Activated B cell treated with CpG ODN at 0.5 μM for 24 hours (primary cell): ENCODE measurements at regions not wholly inside any gene's neighbourhood (a gene's known extent, or its start where the extent isn't known, plus 50 kb on each side); places are given as distances from the start of the nearest gene placed in this dataset.
"Not testable (repeated sequence)": the region's sequence is repeated elsewhere in the genome, so short reads cannot be mapped to it uniquely, and the experiment has no call there.

Source experiments
- ATAC-seq: fragments of 200-7000 bp; cut with Tn5 transposase; one replicate; pipeline ENCODE4 v1.10.0; 2021; ENCODE audit warnings: low read depth, mild to moderate bottlenecking, moderate library complexity
- CTCF ChIA-PET: fragments of 350-600 bp; sonication (Branson Sonifier 250); formaldehyde crosslinking; loops from one replicate; lab custom pipeline; 2021; ENCODE audit warnings: antibody characterized with exemption; lab: Charles Lee
- POLR2A ChIA-PET: fragments of 350-600 bp; sonication (Branson Sonifier 250); formaldehyde crosslinking; loops from one replicate; lab custom pipeline; 2021; ENCODE audit warnings: antibody characterized with exemption; lab: Charles Lee
- DNase-seq: peaks from one replicate; pipeline ENCODE4 v3.0.0; 2022
- H3K27ac Mint-ChIP-seq: one replicate; pipeline ENCODE4 v1.8.0; 2020; ENCODE audit warnings: mixed read lengths
- H3K27me3 Mint-ChIP-seq: one replicate; pipeline ENCODE4 v1.8.0; 2021; ENCODE audit warnings: mixed read lengths
- H3K36me3 Mint-ChIP-seq: one replicate; pipeline ENCODE4 v1.8.0; 2021; ENCODE audit warnings: low read depth, mixed read lengths
- H3K4me1 Mint-ChIP-seq: one replicate; pipeline ENCODE4 v1.8.0; 2021; ENCODE audit warnings: mixed read lengths
- H3K4me3 Mint-ChIP-seq: one replicate; pipeline ENCODE4 v1.8.0; 2020; ENCODE audit warnings: mild to moderate bottlenecking, mixed read lengths
- H3K9me3 Mint-ChIP-seq: one replicate; pipeline ENCODE4 v1.8.0; 2020; ENCODE audit warnings: mixed read lengths
- intact Hi-C: fragments of 100-400 bp; cut with micrococcal nuclease; formaldehyde crosslinking; loops from one replicate; pipeline ENCODE4 v1.15.1; 2024
- TF ChIP-seq, protein P1 (sequence below): fragments of 200-600 bp; IDR thresholded peaks from one replicate; pipeline ENCODE4 v1.8.0; 2022; ENCODE audit warnings: antibody characterized with exemption, mild to moderate bottlenecking

DNA sequence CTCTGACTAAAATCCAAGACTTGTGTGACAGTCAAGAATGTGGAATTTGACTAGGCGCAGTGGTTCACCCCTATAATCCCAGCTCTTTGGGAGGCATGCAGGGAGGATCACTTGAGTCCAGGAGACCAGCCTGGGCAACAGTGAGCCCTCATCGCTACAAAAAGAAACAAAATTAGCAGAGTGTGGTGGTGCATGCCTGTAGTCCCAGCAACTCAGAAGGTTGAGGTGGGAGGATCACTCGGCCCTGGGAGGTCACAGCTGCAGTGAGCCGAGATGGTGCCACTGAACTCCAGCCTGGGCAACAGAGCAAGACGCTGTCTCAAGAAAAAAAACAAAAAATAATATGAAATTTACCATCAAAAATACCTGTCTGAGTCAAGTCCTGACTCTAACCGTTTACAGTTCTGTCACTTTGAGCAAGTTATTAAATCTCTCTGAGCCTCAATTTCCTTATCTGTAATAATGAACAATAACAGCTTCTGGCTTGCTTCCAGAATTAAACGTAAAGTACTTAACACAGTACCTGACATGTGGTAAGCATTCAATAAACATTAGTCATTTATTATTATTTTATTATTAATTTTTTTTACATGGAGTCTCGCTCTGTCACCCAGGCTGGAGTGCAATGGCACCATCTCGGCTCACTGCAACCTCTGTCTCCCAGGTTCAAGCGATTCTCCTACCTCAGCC is 204.6 kb upstream of the TSC22D1 start:
- ATAC-seq: no peak
- POLR2A ChIA-PET: no interaction called here
- intact Hi-C loops: no loop called here
- Mint-ChIP-seq H3K4me1 (no peaks in the 10 kb centered on the region), H3K27ac (no peak overlapping the region), H3K4me3 (no peak overlapping the region), H3K27me3 (peaks cover 9% of the 10 kb centered on the region), H3K9me3 (no peaks in the 10 kb centered on the region), H3K36me3 (no peaks in the 10 kb centered on the region)
- no peak for DNase-seq
- CTCF ChIA-PET: no interaction called here
- TF ChIP-seq, protein P1, sequence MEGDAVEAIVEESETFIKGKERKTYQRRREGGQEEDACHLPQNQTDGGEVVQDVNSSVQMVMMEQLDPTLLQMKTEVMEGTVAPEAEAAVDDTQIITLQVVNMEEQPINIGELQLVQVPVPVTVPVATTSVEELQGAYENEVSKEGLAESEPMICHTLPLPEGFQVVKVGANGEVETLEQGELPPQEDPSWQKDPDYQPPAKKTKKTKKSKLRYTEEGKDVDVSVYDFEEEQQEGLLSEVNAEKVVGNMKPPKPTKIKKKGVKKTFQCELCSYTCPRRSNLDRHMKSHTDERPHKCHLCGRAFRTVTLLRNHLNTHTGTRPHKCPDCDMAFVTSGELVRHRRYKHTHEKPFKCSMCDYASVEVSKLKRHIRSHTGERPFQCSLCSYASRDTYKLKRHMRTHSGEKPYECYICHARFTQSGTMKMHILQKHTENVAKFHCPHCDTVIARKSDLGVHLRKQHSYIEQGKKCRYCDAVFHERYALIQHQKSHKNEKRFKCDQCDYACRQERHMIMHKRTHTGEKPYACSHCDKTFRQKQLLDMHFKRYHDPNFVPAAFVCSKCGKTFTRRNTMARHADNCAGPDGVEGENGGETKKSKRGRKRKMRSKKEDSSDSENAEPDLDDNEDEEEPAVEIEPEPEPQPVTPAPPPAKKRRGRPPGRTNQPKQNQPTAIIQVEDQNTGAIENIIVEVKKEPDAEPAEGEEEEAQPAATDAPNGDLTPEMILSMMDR: no peak

DNA sequence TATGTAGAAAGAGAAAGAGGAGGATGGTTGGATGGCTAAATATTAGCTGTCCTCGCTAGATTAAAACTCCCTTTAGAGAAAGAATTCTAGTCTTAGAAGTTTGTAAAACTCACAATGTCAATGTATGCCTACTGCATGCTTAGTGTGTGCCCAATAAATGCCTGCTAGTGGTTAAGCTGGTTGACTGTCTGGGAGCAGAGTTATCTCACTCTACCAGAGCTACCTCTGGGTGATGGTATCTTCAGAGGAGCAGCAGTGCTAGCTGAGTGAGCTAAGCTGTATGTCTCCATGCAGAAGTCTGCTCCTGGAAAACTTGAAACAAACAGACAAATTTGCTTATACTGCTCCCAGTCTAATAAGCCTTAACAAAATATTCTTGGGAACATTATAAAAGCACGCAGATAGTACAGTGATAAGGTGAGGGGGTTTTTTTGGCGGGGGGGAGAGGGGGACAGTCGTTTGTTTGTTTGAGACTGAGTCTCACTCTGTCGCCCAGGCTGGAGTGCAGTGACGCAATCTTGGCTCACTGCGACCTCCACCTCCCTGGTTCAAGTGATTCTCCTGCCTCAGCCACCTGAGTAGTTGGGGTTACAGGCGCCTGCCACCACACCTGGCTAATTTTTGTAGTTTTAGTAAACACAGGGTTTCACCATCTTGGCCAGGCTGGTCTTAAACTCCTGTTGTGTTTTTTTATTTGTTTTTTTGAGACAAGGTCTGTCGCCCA is 202.8 kb upstream of the TSC22D1 start:
- no peaks in the 10 kb centered on the region for H3K9me3 Mint-ChIP-seq
- peaks cover 9% of the 10 kb centered on the region for H3K27me3 Mint-ChIP-seq
- ATAC-seq (no peak), DNase-seq (no peak)
- intact Hi-C loops: no loop called here
- ChIA-PET POLR2A (no interaction called here), CTCF (no interaction called here)
- H3K4me1 Mint-ChIP-seq: no peaks in the 10 kb centered on the region
- no peak overlapping the region for H3K27ac Mint-ChIP-seq
- TF ChIP-seq, protein P1: no peak
- H3K4me3 Mint-ChIP-seq: no peak overlapping the region
- no peaks in the 10 kb centered on the region for H3K36me3 Mint-ChIP-seq

DNA sequence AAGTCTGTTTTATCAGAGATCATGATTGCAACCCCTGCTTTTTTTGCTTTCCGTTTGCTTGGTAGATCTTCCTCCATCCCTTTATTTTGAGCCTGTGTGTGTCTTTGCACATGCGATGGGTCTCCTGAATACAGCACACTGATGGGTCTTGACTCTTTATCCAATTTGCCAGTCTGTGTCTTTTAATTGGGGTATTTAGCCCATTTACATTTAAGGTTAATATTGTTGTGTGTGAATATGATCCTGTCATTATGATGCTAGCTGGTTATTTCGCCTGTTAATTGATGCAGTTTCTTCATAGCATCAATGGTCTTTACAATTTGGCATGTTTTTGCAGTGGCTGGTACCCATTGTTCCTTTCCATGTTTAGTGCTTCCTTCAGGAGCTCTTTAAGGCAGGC is 199.2 kb upstream of the TSC22D1 start:
- H3K36me3 Mint-ChIP-seq, H3K27me3 Mint-ChIP-seq, POLR2A ChIA-PET, H3K4me3 Mint-ChIP-seq, CTCF ChIA-PET, H3K27ac Mint-ChIP-seq, intact Hi-C loops, ATAC-seq, DNase-seq, H3K9me3 Mint-ChIP-seq, H3K4me1 Mint-ChIP-seq: not testable (repeated sequence)

DNA sequence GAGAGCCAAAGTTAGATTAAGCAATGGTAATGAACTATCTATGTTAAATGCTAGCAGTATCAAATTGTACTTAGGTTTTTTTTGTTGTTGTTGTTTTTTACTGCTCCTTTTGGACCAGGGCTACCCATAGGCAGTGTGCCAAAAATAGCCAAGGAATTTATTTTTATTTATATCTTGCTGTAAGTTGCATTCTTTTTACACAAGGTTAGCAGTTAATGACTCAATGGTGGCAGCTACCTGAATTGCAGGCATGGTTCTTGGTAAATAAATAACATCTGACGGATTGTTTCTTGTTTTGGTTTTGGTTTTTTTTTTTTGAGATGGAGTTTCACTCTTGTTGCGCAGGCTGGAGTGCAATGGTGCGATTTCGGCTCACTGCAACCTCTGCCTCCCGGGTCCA is 194.8 kb upstream of the TSC22D1 start:
- no peaks in the 10 kb centered on the region for H3K27me3 Mint-ChIP-seq
- H3K4me3 Mint-ChIP-seq: no peak overlapping the region
- DNase-seq (no peak), ATAC-seq (no peak)
- intact Hi-C loops: no loop called here
- H3K9me3 Mint-ChIP-seq: no peaks in the 10 kb centered on the region
- ChIA-PET CTCF (no interaction called here), POLR2A (no interaction called here)
- TF ChIP-seq, protein P1: no peak
- peaks cover 5% of the 10 kb centered on the region for H3K4me1 Mint-ChIP-seq
- H3K27ac Mint-ChIP-seq: no peak overlapping the region
- no peaks in the 10 kb centered on the region for H3K36me3 Mint-ChIP-seq

DNA sequence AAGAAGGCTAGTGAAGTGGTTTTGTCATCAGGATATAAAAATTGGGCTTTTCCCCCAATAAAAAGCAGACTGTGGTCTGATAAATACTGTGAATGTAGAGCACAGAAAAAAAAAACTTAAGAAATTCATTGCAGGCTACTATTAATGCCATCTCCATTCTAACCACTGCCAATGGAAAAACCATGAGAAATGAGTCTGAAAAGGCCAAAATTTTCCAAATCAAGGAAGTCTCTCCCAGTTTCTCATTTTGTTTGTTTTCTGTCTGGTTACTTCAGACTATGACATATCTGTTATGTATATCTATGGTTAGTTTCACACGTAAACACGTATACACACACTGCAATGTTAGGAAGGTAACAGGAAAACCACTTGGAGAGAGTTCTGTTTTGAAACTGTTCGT is 193.6 kb upstream of the TSC22D1 start:
- CTCF ChIA-PET: no interaction called here
- intact Hi-C loops: no loop called here
- TF ChIP-seq, protein P1: no peak
- Mint-ChIP-seq H3K9me3 (no peaks in the 10 kb centered on the region), H3K27me3 (no peaks in the 10 kb centered on the region), H3K36me3 (no peaks in the 10 kb centered on the region), H3K4me1 (peaks cover 5% of the 10 kb centered on the region), H3K4me3 (no peak overlapping the region), H3K27ac (no peak overlapping the region)
- POLR2A ChIA-PET: no interaction called here
- no peak for ATAC-seq
- no peak for DNase-seq
